Adrenal gland (tissue), 5 donors: ENCODE measurements at regions not wholly inside any gene's neighbourhood (a gene's known extent, or its start where the extent isn't known, plus 50 kb on each side); places are given as distances from the start of the nearest gene placed in this dataset.

Experiments used
- POLR2A ChIP-seq, 2 donors: fragments of 450-650 bp; IDR thresholded peaks; one replicate each; pipeline ENCODE4 v1.6.1; 2017; ENCODE audit warnings: antibody characterized with exemption in 2 of 2, mild to moderate bottlenecking in 2 of 2, moderate library complexity in 1 of 2
- TF ChIP-seq, protein P1 (sequence below), 6 experiments: fragments of 450-650 bp in 4 of 6; fragments of 200-600 bp in 2 of 6; sonication (generic) in 1 of 6; IDR thresholded peaks; 1 replicate in 5 of 6; 2 replicates in 1 of 6; pipeline versions ENCODE4 v1.5.1 to v1.8.0; 2016 to 2021; ENCODE audit warnings: antibody characterized with exemption in 6 of 6, mild to moderate bottlenecking in 2 of 6, moderate library complexity in 1 of 6
- donor health status: DM: no; HTN: no; CAD: no.

DNA sequence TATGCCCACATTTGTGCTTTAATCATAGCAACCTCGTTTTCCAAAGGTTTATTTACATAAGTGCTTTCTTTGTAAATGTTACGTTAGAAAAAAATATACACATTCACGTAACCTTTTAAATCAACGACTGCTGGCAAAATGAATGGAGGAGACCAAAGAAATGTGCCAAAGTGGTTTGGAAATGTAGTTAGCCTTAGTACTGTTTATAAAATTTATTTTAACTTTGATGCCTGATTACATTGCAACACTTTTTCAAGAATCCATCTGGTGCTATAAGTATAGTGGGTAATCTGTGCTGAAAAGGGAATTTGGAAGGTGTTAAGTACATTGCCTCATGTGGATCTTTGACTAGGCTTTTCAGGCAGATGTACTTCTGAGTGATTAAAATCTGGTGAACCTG is 108.9 kb downstream of the IFI44 start:
- TF ChIP-seq, protein P1, sequence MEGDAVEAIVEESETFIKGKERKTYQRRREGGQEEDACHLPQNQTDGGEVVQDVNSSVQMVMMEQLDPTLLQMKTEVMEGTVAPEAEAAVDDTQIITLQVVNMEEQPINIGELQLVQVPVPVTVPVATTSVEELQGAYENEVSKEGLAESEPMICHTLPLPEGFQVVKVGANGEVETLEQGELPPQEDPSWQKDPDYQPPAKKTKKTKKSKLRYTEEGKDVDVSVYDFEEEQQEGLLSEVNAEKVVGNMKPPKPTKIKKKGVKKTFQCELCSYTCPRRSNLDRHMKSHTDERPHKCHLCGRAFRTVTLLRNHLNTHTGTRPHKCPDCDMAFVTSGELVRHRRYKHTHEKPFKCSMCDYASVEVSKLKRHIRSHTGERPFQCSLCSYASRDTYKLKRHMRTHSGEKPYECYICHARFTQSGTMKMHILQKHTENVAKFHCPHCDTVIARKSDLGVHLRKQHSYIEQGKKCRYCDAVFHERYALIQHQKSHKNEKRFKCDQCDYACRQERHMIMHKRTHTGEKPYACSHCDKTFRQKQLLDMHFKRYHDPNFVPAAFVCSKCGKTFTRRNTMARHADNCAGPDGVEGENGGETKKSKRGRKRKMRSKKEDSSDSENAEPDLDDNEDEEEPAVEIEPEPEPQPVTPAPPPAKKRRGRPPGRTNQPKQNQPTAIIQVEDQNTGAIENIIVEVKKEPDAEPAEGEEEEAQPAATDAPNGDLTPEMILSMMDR (IDR thresholded peaks at IDR 0.05), result no peak
- no peak for TF ChIP-seq POLR2A (IDR thresholded peaks at IDR 0.05)
